Activated CD4-positive, alpha-beta T cell treated with anti-CD3 and anti-CD28 coated beads for 1 hour (primary cell): ENCODE measurements at regions not wholly inside any gene's neighbourhood (a gene's known extent, or its start where the extent isn't known, plus 50 kb on each side); places are given as distances from the start of the nearest gene placed in this dataset.

Experiments
- DNase-seq: peaks from one replicate; pipeline ENCODE4 v3.0.0-alpha.2; 2020

GRCh38 chr11:112835591-112836255, 125.5 kb upstream of the NCAM1 start:
- no peak for DNase-seq

- DNase-seq, result no peak
Observed at GRCh38 chr11:112836256-112836602, 125.0 kb upstream of the NCAM1 start.

GRCh38 chr11:112837162-112837826, 123.9 kb upstream of the NCAM1 start:
- DNase-seq, result no peak

GRCh38 chr11:112839051-112839450, 122.2 kb upstream of the NCAM1 start:
- no peak for DNase-seq

- DNase-seq, result no peak
Observed at GRCh38 chr11:112841729-112842128, 119.5 kb upstream of the NCAM1 start.

- no peak for DNase-seq
Observed at GRCh38 chr11:112842151-112842550, 119.1 kb upstream of the NCAM1 start.

- no peak for DNase-seq
Observed at GRCh38 chr11:112844517-112844916, 116.7 kb upstream of the NCAM1 start.

GRCh38 chr11:112847568-112847967, 113.7 kb upstream of the NCAM1 start:
- no peak for DNase-seq

GRCh38 chr11:112852143-112852866, 108.9 kb upstream of the NCAM1 start:
- no peak for DNase-seq

- no peak for DNase-seq
Observed at GRCh38 chr11:112856133-112856532, 105.1 kb upstream of the NCAM1 start.

- DNase-seq, result no peak
Observed at GRCh38 chr11:112856591-112856990, 104.6 kb upstream of the NCAM1 start.

GRCh38 chr11:112858289-112859023, 102.8 kb upstream of the NCAM1 start:
- DNase-seq, result no peak

- no peak for DNase-seq
Observed at GRCh38 chr11:112859787-112860186, 101.4 kb upstream of the NCAM1 start.

- DNase-seq, result no peak
Observed at GRCh38 chr11:112861356-112861755, 99.9 kb upstream of the NCAM1 start.

- no peak for DNase-seq
Observed at GRCh38 chr11:112863305-112863704, 97.9 kb upstream of the NCAM1 start.

GRCh38 chr11:112864672-112865071, 96.5 kb upstream of the NCAM1 start:
- DNase-seq, result no peak

GRCh38 chr11:112871909-112872500, 89.2 kb upstream of the NCAM1 start:
- no peak for DNase-seq

- no peak for DNase-seq
Observed at GRCh38 chr11:112874980-112875379, 86.2 kb upstream of the NCAM1 start.

- DNase-seq, result no peak
Observed at GRCh38 chr11:112877581-112877980, 83.6 kb upstream of the NCAM1 start.

- DNase-seq, result no peak
Observed at GRCh38 chr11:112878033-112878601, 83.1 kb upstream of the NCAM1 start.

- DNase-seq, result no peak
Observed at GRCh38 chr11:112880495-112880894, 80.7 kb upstream of the NCAM1 start.

- no peak for DNase-seq
Observed at GRCh38 chr11:112881461-112881860, 79.8 kb upstream of the NCAM1 start.
